HepG2 (cell line): ENCODE measurements at regions not wholly inside any gene's neighbourhood (a gene's known extent, or its start where the extent isn't known, plus 50 kb on each side); places are given as distances from the start of the nearest gene placed in this dataset.

ENCODE experiments used
- ATAC-seq: fragments of 200-7000 bp; cut with Tn5 transposase; 3 replicates; pipeline ENCODE4 v1.9.1; 2020; ENCODE audit warnings: mild to moderate bottlenecking, moderate library complexity
- BruUV-seq: library from RNA; stranded (reverse); fragments of 400-500 nt; replicated peaks from 2 replicates; lab custom pipeline; 2021; lab: Mats Ljungman, UMichigan
- CTCF ChIA-PET: fragments of 300-600 bp; formaldehyde crosslinking; extraction: SDS; loops from one replicate; lab custom pipeline; 2021; ENCODE audit warnings: low total read pairs, inconsistent platforms, low intra/inter-chr PET ratio; lab: Yijun Ruan, JAX
- POLR2A ChIA-PET: fragments of 350-600 bp; sonication (Branson Sonifier 250); formaldehyde crosslinking; loops from one replicate; lab custom pipeline; 2020; ENCODE audit warnings: antibody characterized with exemption, inconsistent platforms; lab: Yijun Ruan, JAX
- DNase-seq: peaks from one replicate; pipeline ENCODE4 v3.0.0-alpha.2; 2015; ENCODE audit warnings: low spot score
- FAIRE-seq: peaks from 3 replicates; lab custom pipeline; 2011; peaks lifted over from hg19 to GRCh38; lab: Jason Lieb, UNC
- H2AFZ ChIP-seq: one replicate; pipeline ENCODE4 v1.6.1; 2011; ENCODE audit warnings: low read length, inconsistent platforms
- H3K27ac ChIP-seq: fragments of 300-600 bp; 3 replicates; pipeline ENCODE4 v1.8.0; 2011; ENCODE audit warnings: mixed run types, mild to moderate bottlenecking, mixed read lengths, low read length, inconsistent platforms; ENCODE audit not compliant: insufficient read depth; ENCODE audit errors: extremely low read length
- H3K27me3 ChIP-seq, 2 experiments: fragments of 200-600 bp in 1 of 2; 2 replicates in 1 of 2; 3 replicates in 1 of 2; pipeline versions ENCODE4 v1.6.0 to v1.8.0; 2011; ENCODE audit warnings: low read length in 2 of 2, mild to moderate bottlenecking in 2 of 2, moderate library complexity in 2 of 2, inconsistent platforms in 1 of 2; ENCODE audit not compliant: insufficient read depth in 2 of 2, control insufficient read depth in 1 of 2
- H3K36me3 ChIP-seq, 2 experiments: fragments of 200-600 bp in 1 of 2; replicated peaks in 1 of 2; 2 replicates in 1 of 2; 3 replicates in 1 of 2; pipeline versions ENCODE4 v1.5.1 to v1.8.0; 2011; ENCODE audit warnings: low read length in 2 of 2, inconsistent platforms in 1 of 2; ENCODE audit not compliant: insufficient read depth in 2 of 2, control insufficient read depth in 1 of 2
- H3K4me1 ChIP-seq: 2 replicates; pipeline ENCODE4 v1.5.1; 2012; ENCODE audit warnings: low read length, inconsistent platforms; ENCODE audit not compliant: insufficient read depth
- H3K4me2 ChIP-seq: 2 replicates; pipeline ENCODE4 v1.6.0; 2011; ENCODE audit warnings: low read depth, low read length, inconsistent platforms
- H3K4me3 ChIP-seq, 3 experiments: fragments of 200-600 bp in 1 of 3; sonication (generic), shearing (Covaris generic) in 1 of 3; replicated peaks in 1 of 3; 2 replicates each; pipeline ENCODE4 v1.5.1; 2011 to 2016; ENCODE audit warnings: low read length in 3 of 3, inconsistent platforms in 2 of 3, low read depth in 2 of 3, mild to moderate bottlenecking in 2 of 3, control low read depth in 1 of 3, mixed read lengths in 1 of 3; ENCODE audit not compliant: insufficient read depth in 1 of 3
- H3K79me2 ChIP-seq: one replicate; pipeline ENCODE4 v1.6.1; 2011; ENCODE audit warnings: low read length, inconsistent platforms; ENCODE audit not compliant: insufficient read depth
- H3K9ac ChIP-seq: 2 replicates; pipeline ENCODE4 v1.6.0; 2011; ENCODE audit warnings: mild to moderate bottlenecking, low read depth, low read length, inconsistent platforms; ENCODE audit not compliant: insufficient read depth
- H3K9me3 ChIP-seq: 2 replicates; pipeline ENCODE4 v1.5.1; 2012; ENCODE audit warnings: mild to moderate bottlenecking, low read length
- H4K20me1 ChIP-seq: 2 replicates; pipeline ENCODE4 v1.6.0; 2011; ENCODE audit warnings: inconsistent platforms, mild to moderate bottlenecking, low read length, moderate library complexity; ENCODE audit not compliant: insufficient read depth
- IRX3 ChIP-seq: sonication (generic); formaldehyde crosslinking; IDR thresholded peaks from 2 replicates; pipeline ENCODE4 v1.8.1; 2023; ENCODE audit warnings: mild to moderate bottlenecking, low read depth, missing genetic modification reagents, borderline replicate concordance
- KLF11 ChIP-seq: IDR thresholded peaks from 2 replicates; pipeline ENCODE4 v1.6.1; 2016; ENCODE audit warnings: missing compliant biosample characterization
- POGK ChIP-seq: sonication (generic); formaldehyde crosslinking; conservative IDR thresholded peaks from 2 replicates; pipeline ENCODE4 v1.8.0; 2022; ENCODE audit warnings: mild to moderate bottlenecking, moderate library complexity, missing genetic modification reagents
- RERE ChIP-seq: IDR thresholded peaks from 2 replicates; pipeline ENCODE4 v1.6.1; 2016; ENCODE audit warnings: low read depth, missing genetic modification reagents, missing compliant biosample characterization
- SPEN ChIP-seq: sonication (generic); formaldehyde crosslinking; IDR thresholded peaks from 2 replicates; pipeline ENCODE4 v1.5.1; 2020; ENCODE audit warnings: low read depth, mild to moderate bottlenecking, missing genetic modification reagents
- ZNF720 ChIP-seq: sonication (generic); formaldehyde crosslinking; IDR thresholded peaks from 2 replicates; pipeline ENCODE4 v1.4.0; 2020; ENCODE audit warnings: missing genetic modification reagents
- WGBS: methylation state at CpG from one replicate; pipeline ENCODE4 v1.1.6; 2017; ENCODE audit warnings: low lambda C conversion rate; 5-methylcytosine and 5-hydroxymethylcytosine counted together
- in situ Hi-C: cut with HindIII; loops from 2 replicates; pipeline ENCODE4 v1.10.0; 2017; ENCODE audit warnings: low pct_unique_long_range_greater_than_20kb; ENCODE audit not compliant: extremely low pct_ligation_motif_present
- intact Hi-C: fragments of 100-400 bp; cut with micrococcal nuclease; formaldehyde crosslinking; loops from one replicate; pipeline ENCODE4 v1.10.0; 2022; ENCODE audit not compliant: unreplicated experiment

- Histone ChIP-seq H3K27ac (no peak overlapping the region), H3K9ac (no peak overlapping the region), H3K36me3 (no peaks in the 10 kb centered on the region), H3K27me3 (peaks cover 1 to 2% of the 10 kb centered on the region in 2 experiments; a peak in 1 of 5 replicates), H3K4me1 (no peaks in the 10 kb centered on the region), H2AFZ (no peak overlapping the region), H3K4me3 (no peak overlapping the region), H3K9me3 (no peaks in the 10 kb centered on the region), H4K20me1 (no peaks in the 10 kb centered on the region), H3K4me2 (no peak overlapping the region), H3K79me2 (no peaks in the 10 kb centered on the region)
- 52% methylated on average over 5 of the region's 5 CpGs for whole genome bisulfite sequencing
- FAIRE-seq (no peak), DNase-seq (no peak), ATAC-seq (no peak)
- BruUV-seq = no TSS peak
- TF ChIP-seq ZNF720 (CRISPR knock-in tag) (no peak), SPEN (no peak), POGK (CRISPR knock-in tag) (no peak), IRX3 (no peak), KLF11 (CRISPR knock-in tag) (no peak), RERE (CRISPR knock-in tag) (no peak)
- in situ Hi-C loops = loop anchor here (25.0 kb wide), 1 partner anchor 730 kb away; no protein-coding TSS in a partner anchor
- intact Hi-C loops = loop anchor here (5.0 kb wide), 1 partner anchor 410 kb away; no protein-coding TSS in a partner anchor
- ChIA-PET CTCF (no interaction called here), POLR2A (no interaction called here)
Observed at GRCh38 chr1:175892686-175893085, 149.3 kb upstream of the TNR start.
